SK-N-MC (cell line): ENCODE measurements at regions not wholly inside any gene's neighbourhood (a gene's known extent, or its start where the extent isn't known, plus 50 kb on each side); places are given as distances from the start of the nearest gene placed in this dataset.

Source experiments
- EZH2 ChIP-seq: fragments of 200-600 bp; sonication (generic); IDR thresholded peaks from one replicate; pipeline ENCODE4 v1.6.1; 2017; ENCODE audit warnings: antibody characterized with exemption
- FOXP2 ChIP-seq: optimal IDR thresholded peaks from 2 replicates; pipeline ENCODE3; 2011; ENCODE audit warnings: mild to moderate bottlenecking, moderate library complexity; ENCODE audit not compliant: insufficient read depth; ENCODE audit errors: extremely low read length, control extremely low read depth
- POLR2AphosphoS5 ChIP-seq: IDR thresholded peaks from 2 replicates; pipeline ENCODE4 v1.6.1; 2012; ENCODE audit warnings: mild to moderate bottlenecking, low read depth, low read length, borderline replicate concordance

DNA sequence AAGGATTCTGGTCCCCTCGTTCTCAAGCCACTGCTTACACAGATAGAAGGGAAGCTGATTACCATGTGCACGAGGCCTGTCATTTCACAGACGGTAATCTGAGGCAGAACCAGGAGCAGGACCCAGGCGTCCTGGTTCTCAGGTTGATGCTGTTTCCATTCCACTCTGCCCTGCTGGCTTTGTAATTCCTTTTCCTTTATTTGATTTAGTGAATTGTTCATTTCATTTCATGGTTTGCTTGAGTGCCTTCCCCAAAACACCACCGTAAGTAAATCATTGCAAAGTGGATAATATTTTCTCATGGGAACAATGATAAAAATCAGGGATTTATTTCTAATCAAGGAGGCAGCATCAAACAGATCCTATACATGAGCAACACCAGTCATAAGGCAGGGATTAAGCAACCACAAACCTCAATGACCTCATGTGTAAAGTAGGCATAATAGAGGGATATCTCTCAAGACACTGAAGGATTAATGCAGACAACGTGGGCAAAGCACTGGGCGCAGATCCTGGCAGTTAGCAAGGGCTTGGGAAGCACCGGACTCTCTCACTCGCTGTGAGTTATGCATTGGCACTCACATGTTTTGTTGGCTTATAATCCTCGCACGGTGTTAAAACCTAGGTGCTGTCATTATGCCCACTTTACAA is 229.5 kb upstream of the FOXQ1 start:
- TF ChIP-seq EZH2 (no peak), POLR2AphosphoS5 (no peak), FOXP2 (no peak)
